GM12878 (cell line): ENCODE measurements at regions not wholly inside any gene's neighbourhood (a gene's known extent, or its start where the extent isn't known, plus 50 kb on each side); places are given as distances from the start of the nearest gene placed in this dataset.

ENCODE experiments used
- ATAC-seq: fragments of 200-7000 bp; cut with Tn5 transposase; 3 replicates; pipeline ENCODE4 v1.9.1; 2020; ENCODE audit warnings: mild to moderate bottlenecking, moderate library complexity
- BruUV-seq: library from RNA; stranded (reverse); fragments of 400-500 nt; replicated peaks from 2 replicates; lab custom pipeline; 2021; lab: Mats Ljungman, UMichigan
- CTCF ChIA-PET: fragments of 300-600 bp; sonication (Branson Sonifier 250); formaldehyde crosslinking; extraction: SDS; loops from one replicate; lab custom pipeline; 2021; ENCODE audit warnings: inconsistent platforms; lab: Yijun Ruan, JAX
- POLR2A ChIA-PET: fragments of 350-600 bp; formaldehyde crosslinking; extraction: SDS; loops from one replicate; lab custom pipeline; 2021; ENCODE audit warnings: inconsistent platforms; lab: Charles Lee
- RAD21 ChIA-PET: fragments of 300-600 bp; sonication (Branson Sonifier 250); formaldehyde crosslinking; loops from one replicate; lab custom pipeline; 2023; ENCODE audit warnings: antibody characterized with exemption; ENCODE audit not compliant: unreplicated experiment; lab: Charles Lee
- SMC1A ChIA-PET: fragments of 300-600 bp; sonication (Branson Sonifier 250); formaldehyde crosslinking; loops from one replicate; lab custom pipeline; 2023; ENCODE audit not compliant: unreplicated experiment, uncharacterized antibody; lab: Charles Lee
- DNase-seq: peaks from one replicate; pipeline ENCODE4 v3.0.0-alpha.2; 2011; ENCODE audit warnings: low read depth, low spot score
- FAIRE-seq: peaks from 3 replicates; lab custom pipeline; 2011; peaks lifted over from hg19 to GRCh38; lab: Jason Lieb, UNC
- H2AFZ ChIP-seq: 2 replicates; pipeline ENCODE4 v1.6.0; 2011; ENCODE audit warnings: low read depth, low read length, control low read depth; ENCODE audit not compliant: control insufficient read depth
- H3K27ac ChIP-seq: 2 replicates; pipeline ENCODE4 v1.5.1; 2011; ENCODE audit warnings: control low read depth; ENCODE audit not compliant: control insufficient read depth, insufficient read depth
- H3K27me3 ChIP-seq, 2 experiments: replicated peaks in 1 of 2; 2 replicates each; pipeline versions ENCODE4 v1.6.0 to v1.6.1; 2011; ENCODE audit warnings: low read length in 1 of 2; ENCODE audit not compliant: control insufficient read depth in 2 of 2, insufficient read depth in 2 of 2
- H3K36me3 ChIP-seq, 2 experiments: 2 replicates each; pipeline ENCODE4 v1.5.1; 2011; ENCODE audit warnings: low read length in 1 of 2; ENCODE audit not compliant: control insufficient read depth in 2 of 2, insufficient read depth in 2 of 2
- H3K4me1 ChIP-seq: 2 replicates; pipeline ENCODE4 v1.6.1; 2011; ENCODE audit warnings: mild to moderate bottlenecking, low read length, moderate library complexity, mixed read lengths; ENCODE audit not compliant: control insufficient read depth, insufficient read depth
- H3K4me2 ChIP-seq: 2 replicates; pipeline ENCODE4 v1.6.0; 2011; ENCODE audit warnings: control low read depth; ENCODE audit not compliant: control insufficient read depth, insufficient read depth
- H3K4me3 ChIP-seq: fragments of 200-600 bp; sonication (generic); 2 replicates; pipeline ENCODE4 v1.5.1; 2016
- H3K79me2 ChIP-seq: 2 replicates; pipeline ENCODE4 v1.6.0; 2011; ENCODE audit warnings: low read length; ENCODE audit not compliant: control insufficient read depth, insufficient read depth
- H3K9ac ChIP-seq: 2 replicates; pipeline ENCODE4 v1.8.0; 2011; ENCODE audit warnings: low read length, control low read depth, mixed read lengths; ENCODE audit not compliant: control insufficient read depth, insufficient read depth
- H3K9me3 ChIP-seq: replicated peaks from 3 replicates; pipeline ENCODE4 v1.5.1; 2011; ENCODE audit warnings: mild to moderate bottlenecking, low read length; ENCODE audit not compliant: control insufficient read depth, insufficient read depth
- H4K20me1 ChIP-seq: 2 replicates; pipeline ENCODE4 v1.6.0; 2011; ENCODE audit not compliant: control insufficient read depth, insufficient read depth
- ASH2L ChIP-seq: fragments of 300-600, 200-600 bp; sonication (generic); IDR thresholded peaks from 2 replicates; pipeline ENCODE4 v1.6.1; 2017; ENCODE audit warnings: low read depth, mild to moderate bottlenecking, borderline replicate concordance
- ETV6 ChIP-seq, 2 experiments: fragments of 450-650 bp in 1 of 2; IDR thresholded peaks in 1 of 2; conservative IDR thresholded peaks in 1 of 2; 2 replicates each; pipeline ENCODE4 v1.6.1; 2014; ENCODE audit warnings: antibody characterized with exemption in 1 of 2, borderline replicate concordance in 1 of 2, low read depth in 1 of 2, mild to moderate bottlenecking in 1 of 2, moderate library complexity in 1 of 2
- KLF5 ChIP-seq: fragments of 450-650 bp; IDR thresholded peaks from 2 replicates; pipeline ENCODE4 v1.6.1; 2014; ENCODE audit warnings: mild to moderate bottlenecking; ENCODE audit not compliant: partially characterized antibody
- NFYB ChIP-seq: IDR thresholded peaks from 2 replicates; pipeline ENCODE4 v1.6.1; 2011; ENCODE audit warnings: low read depth, mild to moderate bottlenecking, low read length, improper control_type of control experiment, moderate library complexity; ENCODE audit not compliant: insufficient read depth
- RBBP5 ChIP-seq: fragments of 200-600 bp; sonication (generic); conservative IDR thresholded peaks from 2 replicates; pipeline ENCODE4 v1.6.1; 2016
- RELA ChIP-seq: fragments of 450-650 bp; IDR thresholded peaks from 2 replicates; pipeline ENCODE4 v1.8.0; 2014; ENCODE audit warnings: borderline replicate concordance; ENCODE audit not compliant: partially characterized antibody
- RFX5 ChIP-seq: IDR thresholded peaks from 2 replicates; pipeline ENCODE4 v1.6.1; 2011; ENCODE audit warnings: low read depth, low read length, improper control_type of control experiment
- ZZZ3 ChIP-seq: IDR thresholded peaks from 2 replicates; pipeline ENCODE4 v1.6.1; 2011; ENCODE audit warnings: low read depth; ENCODE audit not compliant: control insufficient read depth, insufficient read length
- WGBS: methylation state at CpG from one replicate; pipeline ENCODE4 v1.1.6; 2016; ENCODE audit warnings: low lambda C conversion rate; ENCODE audit not compliant: insufficient replicate concordance, insufficient coverage; ENCODE audit errors: missing lambda C conversion rate; 5-methylcytosine and 5-hydroxymethylcytosine counted together
- in situ Hi-C: fragments of 300-500 bp; cut with MboI; formaldehyde crosslinking; loops from 9 replicates; pipeline ENCODE4 v1.14.3; 2018; ENCODE audit warnings: mixed read lengths
- intact Hi-C: fragments of 100-400 bp; cut with micrococcal nuclease; formaldehyde crosslinking; loops from one replicate; pipeline ENCODE4 v1.14.2; 2022; ENCODE audit not compliant: unreplicated experiment
- TF ChIP-seq, protein P1 (sequence below): IDR thresholded peaks from 2 replicates; pipeline ENCODE4 v1.6.1; 2012; ENCODE audit warnings: mild to moderate bottlenecking, low read depth, low read length
- TF ChIP-seq, protein P2 (sequence below): IDR thresholded peaks from 2 replicates; pipeline ENCODE4 v1.6.1; 2011; ENCODE audit warnings: low read depth, mild to moderate bottlenecking, low read length, moderate library complexity, borderline replicate concordance; ENCODE audit errors: extremely low read depth
- TF ChIP-seq, protein P3 (sequence below): fragments of 450-650 bp; formaldehyde crosslinking; IDR thresholded peaks from 2 replicates; pipeline ENCODE4 v1.4.0; 2020; ENCODE audit warnings: mild to moderate bottlenecking, moderate library complexity
- TF ChIP-seq, protein P4 (sequence below), 3 experiments: IDR thresholded peaks in 2 of 3; conservative IDR thresholded peaks in 1 of 3; 2 replicates each; pipeline ENCODE4 v1.5.1; 2011; ENCODE audit warnings: low read depth in 3 of 3, low read length in 3 of 3, mild to moderate bottlenecking in 3 of 3, control low read depth in 2 of 3, moderate library complexity in 2 of 3, inconsistent platforms in 1 of 3, mixed read lengths in 1 of 3; ENCODE audit not compliant: control insufficient read depth in 2 of 3, insufficient read depth in 1 of 3; ENCODE audit errors: extremely low read depth in 1 of 3
- TF ChIP-seq, protein P5 (sequence below): fragments of 150-350 bp; IDR thresholded peaks from 2 replicates; pipeline ENCODE4 v1.6.1; 2014; ENCODE audit warnings: mild to moderate bottlenecking, low read depth, low read length

DNA sequence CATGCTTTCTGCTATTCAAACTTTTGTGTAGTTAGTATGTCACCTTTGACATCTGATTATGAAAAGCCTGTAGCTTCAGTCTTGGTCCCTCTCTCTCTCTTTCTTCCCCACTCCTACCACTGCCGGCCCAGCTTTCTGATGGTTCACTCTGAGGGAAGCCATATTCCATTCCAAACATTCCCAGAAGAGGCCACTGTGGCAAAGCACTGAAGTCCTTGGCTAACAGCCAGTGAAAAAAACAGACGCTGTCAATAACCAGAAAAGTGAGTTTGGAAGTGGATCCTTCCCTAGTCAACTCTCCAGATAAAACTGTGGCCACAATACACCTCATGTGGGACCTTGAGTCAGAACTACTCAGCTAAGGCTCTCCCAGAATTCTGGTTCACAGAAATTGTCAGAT is 950.7 kb upstream of the PHF14 start:
- RAD21 ChIA-PET = no interaction called here
- SMC1A ChIA-PET = no interaction called here
- Histone ChIP-seq H3K4me1 (no peaks in the 10 kb centered on the region), H3K36me3 (no peaks in the 10 kb centered on the region), H3K9me3 (no peaks in the 10 kb centered on the region), H2AFZ (no peak overlapping the region), H3K4me3 (no peak overlapping the region), H3K9ac (no peak overlapping the region), H4K20me1 (no peaks in the 10 kb centered on the region), H3K79me2 (no peaks in the 10 kb centered on the region), H3K27me3 (no peaks in the 10 kb centered on the region), H3K27ac (no peak overlapping the region), H3K4me2 (no peak overlapping the region)
- no peak for FAIRE-seq
- in situ Hi-C loops = no loop called here
- intact Hi-C loops = no loop called here
- 21% methylated on average over 2 of the region's 2 CpGs for WGBS
- CTCF ChIA-PET = no interaction called here
- no peak for ATAC-seq
- BruUV-seq = no TSS peak
- no peak for DNase-seq
- POLR2A ChIA-PET = no interaction called here
- TF ChIP-seq, protein P1, sequence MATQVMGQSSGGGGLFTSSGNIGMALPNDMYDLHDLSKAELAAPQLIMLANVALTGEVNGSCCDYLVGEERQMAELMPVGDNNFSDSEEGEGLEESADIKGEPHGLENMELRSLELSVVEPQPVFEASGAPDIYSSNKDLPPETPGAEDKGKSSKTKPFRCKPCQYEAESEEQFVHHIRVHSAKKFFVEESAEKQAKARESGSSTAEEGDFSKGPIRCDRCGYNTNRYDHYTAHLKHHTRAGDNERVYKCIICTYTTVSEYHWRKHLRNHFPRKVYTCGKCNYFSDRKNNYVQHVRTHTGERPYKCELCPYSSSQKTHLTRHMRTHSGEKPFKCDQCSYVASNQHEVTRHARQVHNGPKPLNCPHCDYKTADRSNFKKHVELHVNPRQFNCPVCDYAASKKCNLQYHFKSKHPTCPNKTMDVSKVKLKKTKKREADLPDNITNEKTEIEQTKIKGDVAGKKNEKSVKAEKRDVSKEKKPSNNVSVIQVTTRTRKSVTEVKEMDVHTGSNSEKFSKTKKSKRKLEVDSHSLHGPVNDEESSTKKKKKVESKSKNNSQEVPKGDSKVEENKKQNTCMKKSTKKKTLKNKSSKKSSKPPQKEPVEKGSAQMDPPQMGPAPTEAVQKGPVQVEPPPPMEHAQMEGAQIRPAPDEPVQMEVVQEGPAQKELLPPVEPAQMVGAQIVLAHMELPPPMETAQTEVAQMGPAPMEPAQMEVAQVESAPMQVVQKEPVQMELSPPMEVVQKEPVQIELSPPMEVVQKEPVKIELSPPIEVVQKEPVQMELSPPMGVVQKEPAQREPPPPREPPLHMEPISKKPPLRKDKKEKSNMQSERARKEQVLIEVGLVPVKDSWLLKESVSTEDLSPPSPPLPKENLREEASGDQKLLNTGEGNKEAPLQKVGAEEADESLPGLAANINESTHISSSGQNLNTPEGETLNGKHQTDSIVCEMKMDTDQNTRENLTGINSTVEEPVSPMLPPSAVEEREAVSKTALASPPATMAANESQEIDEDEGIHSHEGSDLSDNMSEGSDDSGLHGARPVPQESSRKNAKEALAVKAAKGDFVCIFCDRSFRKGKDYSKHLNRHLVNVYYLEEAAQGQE = no peak
- TF ChIP-seq ASH2L (no peak), ZZZ3 (no peak), RBBP5 (no peak), KLF5 (no peak), RFX5 (no peak), RELA (no peak), ETV6 (conservative IDR thresholded peaks at IDR 0.05 in 1 of 2, IDR thresholded peaks at IDR 0.05 in 1 of 2; ENCODE audit: borderline replicate concordance in 1 of 2, low read depth in 1 of 2) (no peak), NFYB (no peak)
- TF ChIP-seq, protein P2, sequence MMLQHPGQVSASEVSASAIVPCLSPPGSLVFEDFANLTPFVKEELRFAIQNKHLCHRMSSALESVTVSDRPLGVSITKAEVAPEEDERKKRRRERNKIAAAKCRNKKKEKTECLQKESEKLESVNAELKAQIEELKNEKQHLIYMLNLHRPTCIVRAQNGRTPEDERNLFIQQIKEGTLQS = no peak
- TF ChIP-seq, protein P3, sequence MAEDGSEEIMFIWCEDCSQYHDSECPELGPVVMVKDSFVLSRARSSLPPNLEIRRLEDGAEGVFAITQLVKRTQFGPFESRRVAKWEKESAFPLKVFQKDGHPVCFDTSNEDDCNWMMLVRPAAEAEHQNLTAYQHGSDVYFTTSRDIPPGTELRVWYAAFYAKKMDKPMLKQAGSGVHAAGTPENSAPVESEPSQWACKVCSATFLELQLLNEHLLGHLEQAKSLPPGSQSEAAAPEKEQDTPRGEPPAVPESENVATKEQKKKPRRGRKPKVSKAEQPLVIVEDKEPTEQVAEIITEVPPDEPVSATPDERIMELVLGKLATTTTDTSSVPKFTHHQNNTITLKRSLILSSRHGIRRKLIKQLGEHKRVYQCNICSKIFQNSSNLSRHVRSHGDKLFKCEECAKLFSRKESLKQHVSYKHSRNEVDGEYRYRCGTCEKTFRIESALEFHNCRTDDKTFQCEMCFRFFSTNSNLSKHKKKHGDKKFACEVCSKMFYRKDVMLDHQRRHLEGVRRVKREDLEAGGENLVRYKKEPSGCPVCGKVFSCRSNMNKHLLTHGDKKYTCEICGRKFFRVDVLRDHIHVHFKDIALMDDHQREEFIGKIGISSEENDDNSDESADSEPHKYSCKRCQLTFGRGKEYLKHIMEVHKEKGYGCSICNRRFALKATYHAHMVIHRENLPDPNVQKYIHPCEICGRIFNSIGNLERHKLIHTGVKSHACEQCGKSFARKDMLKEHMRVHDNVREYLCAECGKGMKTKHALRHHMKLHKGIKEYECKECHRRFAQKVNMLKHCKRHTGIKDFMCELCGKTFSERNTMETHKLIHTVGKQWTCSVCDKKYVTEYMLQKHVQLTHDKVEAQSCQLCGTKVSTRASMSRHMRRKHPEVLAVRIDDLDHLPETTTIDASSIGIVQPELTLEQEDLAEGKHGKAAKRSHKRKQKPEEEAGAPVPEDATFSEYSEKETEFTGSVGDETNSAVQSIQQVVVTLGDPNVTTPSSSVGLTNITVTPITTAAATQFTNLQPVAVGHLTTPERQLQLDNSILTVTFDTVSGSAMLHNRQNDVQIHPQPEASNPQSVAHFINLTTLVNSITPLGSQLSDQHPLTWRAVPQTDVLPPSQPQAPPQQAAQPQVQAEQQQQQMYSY (CRISPR knock-in tag) = no peak
- TF ChIP-seq, protein P4, sequence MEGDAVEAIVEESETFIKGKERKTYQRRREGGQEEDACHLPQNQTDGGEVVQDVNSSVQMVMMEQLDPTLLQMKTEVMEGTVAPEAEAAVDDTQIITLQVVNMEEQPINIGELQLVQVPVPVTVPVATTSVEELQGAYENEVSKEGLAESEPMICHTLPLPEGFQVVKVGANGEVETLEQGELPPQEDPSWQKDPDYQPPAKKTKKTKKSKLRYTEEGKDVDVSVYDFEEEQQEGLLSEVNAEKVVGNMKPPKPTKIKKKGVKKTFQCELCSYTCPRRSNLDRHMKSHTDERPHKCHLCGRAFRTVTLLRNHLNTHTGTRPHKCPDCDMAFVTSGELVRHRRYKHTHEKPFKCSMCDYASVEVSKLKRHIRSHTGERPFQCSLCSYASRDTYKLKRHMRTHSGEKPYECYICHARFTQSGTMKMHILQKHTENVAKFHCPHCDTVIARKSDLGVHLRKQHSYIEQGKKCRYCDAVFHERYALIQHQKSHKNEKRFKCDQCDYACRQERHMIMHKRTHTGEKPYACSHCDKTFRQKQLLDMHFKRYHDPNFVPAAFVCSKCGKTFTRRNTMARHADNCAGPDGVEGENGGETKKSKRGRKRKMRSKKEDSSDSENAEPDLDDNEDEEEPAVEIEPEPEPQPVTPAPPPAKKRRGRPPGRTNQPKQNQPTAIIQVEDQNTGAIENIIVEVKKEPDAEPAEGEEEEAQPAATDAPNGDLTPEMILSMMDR (IDR thresholded peaks at IDR 0.05 in 2 of 3, conservative IDR thresholded peaks at IDR 0.05 in 1 of 3; ENCODE audit: control insufficient read depth in 2 of 3, extremely low read depth in 1 of 3, insufficient read depth in 1 of 3, low read depth in 3 of 3, low read length in 3 of 3) = no peak
- TF ChIP-seq, protein P5, sequence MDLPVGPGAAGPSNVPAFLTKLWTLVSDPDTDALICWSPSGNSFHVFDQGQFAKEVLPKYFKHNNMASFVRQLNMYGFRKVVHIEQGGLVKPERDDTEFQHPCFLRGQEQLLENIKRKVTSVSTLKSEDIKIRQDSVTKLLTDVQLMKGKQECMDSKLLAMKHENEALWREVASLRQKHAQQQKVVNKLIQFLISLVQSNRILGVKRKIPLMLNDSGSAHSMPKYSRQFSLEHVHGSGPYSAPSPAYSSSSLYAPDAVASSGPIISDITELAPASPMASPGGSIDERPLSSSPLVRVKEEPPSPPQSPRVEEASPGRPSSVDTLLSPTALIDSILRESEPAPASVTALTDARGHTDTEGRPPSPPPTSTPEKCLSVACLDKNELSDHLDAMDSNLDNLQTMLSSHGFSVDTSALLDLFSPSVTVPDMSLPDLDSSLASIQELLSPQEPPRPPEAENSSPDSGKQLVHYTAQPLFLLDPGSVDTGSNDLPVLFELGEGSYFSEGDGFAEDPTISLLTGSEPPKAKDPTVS = no peak
